H9 (cell line): ENCODE measurements at regions not wholly inside any gene's neighbourhood (a gene's known extent, or its start where the extent isn't known, plus 50 kb on each side); places are given as distances from the start of the nearest gene placed in this dataset.

Experiments
- DNase-seq: peaks from one replicate; pipeline ENCODE4 v3.0.0-alpha.2; 2017
- H2AFZ ChIP-seq: one replicate; pipeline ENCODE4 v1.6.1; 2013; ENCODE audit warnings: mild to moderate bottlenecking, low read length, control low read depth, moderate library complexity
- H2AK5ac ChIP-seq: 2 replicates; pipeline ENCODE4 v1.6.1; 2013; ENCODE audit warnings: low read length, control low read depth, mixed read lengths; ENCODE audit not compliant: insufficient read length
- H2BK120ac ChIP-seq: one replicate; pipeline ENCODE4 v1.6.1; 2013; ENCODE audit warnings: low read depth, mild to moderate bottlenecking, low read length, control low read depth, inconsistent platforms; ENCODE audit not compliant: poor library complexity, severe bottlenecking
- H2BK12ac ChIP-seq: 2 replicates; pipeline ENCODE4 v1.6.1; 2013; ENCODE audit warnings: low read length, control low read depth, mixed read lengths, low read depth; ENCODE audit not compliant: insufficient read length
- H2BK15ac ChIP-seq: 2 replicates; pipeline ENCODE4 v1.6.1; 2013; ENCODE audit warnings: low read depth, low read length, control low read depth
- H2BK20ac ChIP-seq: one replicate; pipeline ENCODE4 v1.6.1; 2013; ENCODE audit warnings: low read depth, mild to moderate bottlenecking, low read length, control low read depth, inconsistent platforms; ENCODE audit not compliant: poor library complexity, severe bottlenecking
- H2BK5ac ChIP-seq: 2 replicates; pipeline ENCODE4 v1.6.1; 2013; ENCODE audit warnings: low read length, control low read depth, mixed read lengths; ENCODE audit not compliant: insufficient read length
- H3K14ac ChIP-seq: 2 replicates; pipeline ENCODE4 v1.6.1; 2013; ENCODE audit warnings: low read length, control low read depth; ENCODE audit not compliant: insufficient read depth
- H3K18ac ChIP-seq: 2 replicates; pipeline ENCODE4 v1.6.1; 2013; ENCODE audit warnings: low read depth, mild to moderate bottlenecking, mixed read lengths, low read length, control low read depth; ENCODE audit not compliant: insufficient read length
- H3K23ac ChIP-seq: 2 replicates; pipeline ENCODE4 v1.6.1; 2013; ENCODE audit warnings: low read length, control low read depth, mixed read lengths, low read depth; ENCODE audit not compliant: insufficient read length
- H3K23me2 ChIP-seq: 2 replicates; pipeline ENCODE4 v1.6.1; 2013; ENCODE audit warnings: low read depth, mild to moderate bottlenecking, mixed read lengths, low read length, control low read depth; ENCODE audit not compliant: insufficient read length, poor library complexity, severe bottlenecking
- H3K27ac ChIP-seq: 2 replicates; pipeline ENCODE4 v1.5.1; 2013; ENCODE audit warnings: low read length, control low read depth, mixed read lengths, low read depth; ENCODE audit not compliant: insufficient read length
- H3K27me3 ChIP-seq: 2 replicates; pipeline ENCODE4 v1.6.1; 2013; ENCODE audit warnings: low read length, control low read depth, inconsistent platforms; ENCODE audit not compliant: insufficient read depth
- H3K4ac ChIP-seq: 2 replicates; pipeline ENCODE4 v1.6.1; 2013; ENCODE audit warnings: low read depth, mild to moderate bottlenecking, control low read depth, inconsistent platforms, low read length, moderate library complexity
- H3K4me1 ChIP-seq: 2 replicates; pipeline ENCODE4 v1.6.1; 2013; ENCODE audit warnings: low read length, control low read depth, inconsistent platforms; ENCODE audit not compliant: insufficient read depth
- H3K4me2 ChIP-seq: 2 replicates; pipeline ENCODE4 v1.6.1; 2013; ENCODE audit warnings: low read length, control low read depth, mixed read lengths; ENCODE audit not compliant: insufficient read length, insufficient read depth
- H3K56ac ChIP-seq: 2 replicates; pipeline ENCODE4 v1.6.1; 2013; ENCODE audit warnings: low read depth, mild to moderate bottlenecking, mixed read lengths, low read length, control low read depth; ENCODE audit not compliant: insufficient read length
- H3K79me1 ChIP-seq: 2 replicates; pipeline ENCODE4 v1.6.1; 2013; ENCODE audit warnings: low read depth, mild to moderate bottlenecking, moderate library complexity, low read length, control low read depth, inconsistent platforms; ENCODE audit not compliant: insufficient read depth, poor library complexity, severe bottlenecking
- H3K79me2 ChIP-seq: 2 replicates; pipeline ENCODE4 v1.6.1; 2013; ENCODE audit warnings: low read length, control low read depth, inconsistent platforms; ENCODE audit not compliant: insufficient read depth
- H3K9ac ChIP-seq: 2 replicates; pipeline ENCODE4 v1.6.1; 2013; ENCODE audit warnings: low read length, control low read depth, mixed read lengths; ENCODE audit not compliant: insufficient read length; ENCODE audit errors: extremely low read depth
- H3K9me3 ChIP-seq: one replicate; pipeline ENCODE4 v1.6.1; 2013; ENCODE audit warnings: low read depth, low read length, inconsistent platforms; ENCODE audit not compliant: control insufficient read depth
- H3T11ph ChIP-seq: one replicate; pipeline ENCODE4 v1.6.1; 2013; ENCODE audit warnings: mild to moderate bottlenecking, low read length, control low read depth, inconsistent platforms
- H4K20me1 ChIP-seq: one replicate; pipeline ENCODE4 v1.6.1; 2013; ENCODE audit not compliant: control insufficient read depth, insufficient read length, insufficient read depth
- H4K5ac ChIP-seq: 2 replicates; pipeline ENCODE4 v1.6.1; 2013; ENCODE audit warnings: low read depth, mild to moderate bottlenecking, mixed read lengths, low read length, control low read depth; ENCODE audit not compliant: insufficient read length
- H4K8ac ChIP-seq: replicated peaks from 2 replicates; pipeline ENCODE4 v1.6.1; 2013; ENCODE audit warnings: low read length, control low read depth, mixed read lengths, low read depth; ENCODE audit not compliant: insufficient read length
- H4K91ac ChIP-seq: 2 replicates; pipeline ENCODE4 v1.6.1; 2013; ENCODE audit warnings: low read depth, mild to moderate bottlenecking, moderate library complexity, mixed read lengths, low read length, control low read depth; ENCODE audit not compliant: insufficient read length
- H3K27ac Mint-ChIP-seq, 3 experiments: 2 replicates in 2 of 3; 3 replicates in 1 of 3; pipeline ENCODE4 v1.8.0; 2020 to 2021; ENCODE audit warnings: mixed read lengths in 3 of 3, mild to moderate bottlenecking in 1 of 3, moderate library complexity in 1 of 3
- H3K27me3 Mint-ChIP-seq: 2 replicates; pipeline ENCODE4 v1.8.0; 2021; ENCODE audit warnings: low read depth, mild to moderate bottlenecking, moderate library complexity, mixed read lengths
- H3K36me3 Mint-ChIP-seq, 3 experiments: 2 replicates in 2 of 3; 3 replicates in 1 of 3; pipeline ENCODE4 v1.8.0; 2020 to 2021; ENCODE audit warnings: low read depth in 3 of 3, mixed read lengths in 3 of 3; ENCODE audit not compliant: insufficient read depth in 1 of 3
- H3K4me1 Mint-ChIP-seq, 2 experiments: 2 replicates each; pipeline ENCODE4 v1.8.0; 2020; ENCODE audit warnings: mixed read lengths in 2 of 2
- H3K4me3 Mint-ChIP-seq, 2 experiments: 2 replicates in 1 of 2; 3 replicates in 1 of 2; pipeline ENCODE4 v1.8.0; 2020 to 2021; ENCODE audit warnings: mild to moderate bottlenecking in 2 of 2, mixed read lengths in 2 of 2, moderate library complexity in 1 of 2
- H3K9me3 Mint-ChIP-seq, 2 experiments: 2 replicates in 1 of 2; 3 replicates in 1 of 2; pipeline ENCODE4 v1.8.0; 2020; ENCODE audit warnings: mild to moderate bottlenecking in 2 of 2, mixed read lengths in 2 of 2, moderate library complexity in 1 of 2
- CTCF ChIP-seq: fragments of 200-600 bp; sonication (generic); conservative IDR thresholded peaks from 3 replicates; pipeline ENCODE4 v1.8.0; 2021; ENCODE audit warnings: antibody characterized with exemption, mild to moderate bottlenecking
- WGBS: extraction: QIAGEN DNeasy Blood & Tissue Kit; methylation state at CpG from one replicate; pipeline ENCODE4 v1.1.7; 2013; ENCODE audit warnings: missing lambda C conversion rate, low lambda C conversion rate, mixed read lengths; ENCODE audit not compliant: insufficient read length; ENCODE audit errors: extremely low coverage; 5-methylcytosine and 5-hydroxymethylcytosine counted together

- Histone ChIP-seq H4K20me1 (no peaks in the 10 kb centered on the region), H3K27ac (no peak overlapping the region), H2BK12ac (no peak overlapping the region), H2AK5ac (no peak overlapping the region), H3K79me1 (no peaks in the 10 kb centered on the region), H2BK20ac (no peak overlapping the region), H3K4me1 (no peaks in the 10 kb centered on the region), H3K9ac (no peak overlapping the region), H3K79me2 (no peaks in the 10 kb centered on the region), H3K27me3 (no peaks in the 10 kb centered on the region), H3K14ac (no peak overlapping the region), H4K5ac (no peak overlapping the region), H2BK5ac (no peak overlapping the region), H3K4ac (no peak overlapping the region), H3K4me2 (no peak overlapping the region), H2BK120ac (no peak overlapping the region), H4K91ac (no peak overlapping the region), H3K9me3 (peaks cover 6% of the 10 kb centered on the region), H3K18ac (no peak overlapping the region), H3T11ph (no peak overlapping the region), H2AFZ (no peak overlapping the region), H2BK15ac (no peak overlapping the region), H3K23ac (no peak overlapping the region), H3K23me2 (no peaks in the 10 kb centered on the region), H4K8ac (no peak overlapping the region), H3K56ac (no peak overlapping the region)
- Mint-ChIP-seq H3K36me3 (no peaks in the 10 kb centered on the region), H3K4me1 (peaks cover 0 to 8% of the 10 kb centered on the region in 2 experiments; a peak in 1 of 4 replicates), H3K4me3 (no peak overlapping the region), H3K9me3 (peaks cover 11 to 13% of the 10 kb centered on the region in 2 experiments), H3K27me3 (peaks cover 5% of the 10 kb centered on the region), H3K27ac (no peak overlapping the region)
- no peak for TF ChIP-seq CTCF
- DNase-seq = no peak
- no CpG with 5 or more reads among the region's 4 CpGs for WGBS
Measured at GRCh38 chr1:30197639-30198450, 525.5 kb downstream of the MATN1 start.
